Activated T-cell treated with anti-CD3 and anti-CD28 coated beads, Interleukin-2, amount 50 U/mL, for 48 hours (primary cell): ENCODE measurements at regions not wholly inside any gene's neighbourhood (a gene's known extent, or its start where the extent isn't known, plus 50 kb on each side); places are given as distances from the start of the nearest gene placed in this dataset.
"Not testable (repeated sequence)": the region's sequence is repeated elsewhere in the genome, so short reads cannot be mapped to it uniquely, and the experiment has no call there.

Experiments
- DNase-seq, 2 experiments: peaks; one replicate each; pipeline ENCODE4 v3.0.0-alpha.2; 2020

- no peak for DNase-seq
Observed at GRCh38 chr9:88875400-88876120, 115.7 kb upstream of the S1PR3 start.

- DNase-seq: no peak
Observed at GRCh38 chr9:88880199-88880598, 111.1 kb upstream of the S1PR3 start.

- not testable (repeated sequence) for DNase-seq
Observed at GRCh38 chr9:88884291-88884690, 107.0 kb upstream of the S1PR3 start.

GRCh38 chr9:88886762-88887161 is 104.5 kb upstream of the S1PR3 start:
- not testable (repeated sequence) for DNase-seq

- DNase-seq: no peak
Observed at GRCh38 chr9:88889386-88889785, 101.9 kb upstream of the S1PR3 start.

GRCh38 chr9:88890546-88890945 is 100.7 kb upstream of the S1PR3 start:
- DNase-seq: no peak

GRCh38 chr9:88891040-88891439 is 100.2 kb upstream of the S1PR3 start:
- no peak for DNase-seq

- DNase-seq: no peak
Observed at GRCh38 chr9:88892724-88893123, 98.5 kb upstream of the S1PR3 start.

GRCh38 chr9:88897081-88897480 is 94.2 kb upstream of the S1PR3 start:
- DNase-seq: no peak

- DNase-seq: no peak
Observed at GRCh38 chr9:88898039-88898720, 93.1 kb upstream of the S1PR3 start.

- DNase-seq: no peak
Observed at GRCh38 chr9:88905506-88905905, 85.8 kb upstream of the S1PR3 start.

- no peak for DNase-seq
Observed at GRCh38 chr9:88915916-88916315, 75.4 kb upstream of the S1PR3 start.

GRCh38 chr9:88916894-88917293 is 74.4 kb upstream of the S1PR3 start:
- DNase-seq: no peak

- no peak for DNase-seq
Observed at GRCh38 chr9:88917375-88917774, 73.9 kb upstream of the S1PR3 start.

- DNase-seq: not testable (repeated sequence)
Observed at GRCh38 chr9:88918537-88918936, 72.7 kb upstream of the S1PR3 start.

- DNase-seq: no peak
Observed at GRCh38 chr9:88920645-88921044, 70.6 kb upstream of the S1PR3 start.

- DNase-seq: peak; percentile 40 to 47
Observed at GRCh38 chr9:88922091-88922490, 69.2 kb upstream of the S1PR3 start.

- no peak for DNase-seq
Observed at GRCh38 chr9:88923092-88923491, 68.2 kb upstream of the S1PR3 start.

GRCh38 chr9:88923653-88924288 is 67.5 kb upstream of the S1PR3 start:
- peak; percentile 37 to 42 for DNase-seq

- no peak for DNase-seq
Observed at GRCh38 chr9:88925481-88925880, 65.8 kb upstream of the S1PR3 start.

- DNase-seq: no peak
Observed at GRCh38 chr9:88926781-88927505, 64.3 kb upstream of the S1PR3 start.

GRCh38 chr9:88927510-88927909 is 63.8 kb upstream of the S1PR3 start:
- DNase-seq: no peak

- DNase-seq: no peak
Observed at GRCh38 chr9:88930716-88931115, 60.6 kb upstream of the S1PR3 start.
